Left cardiac atrium (tissue), 4 donors: ENCODE measurements at regions not wholly inside any gene's neighbourhood (a gene's known extent, or its start where the extent isn't known, plus 50 kb on each side); places are given as distances from the start of the nearest gene placed in this dataset.

Experiments
- ATAC-seq, 2 donors: fragments of 200-7000 bp; cut with Tn5 transposase; one replicate each; pipeline ENCODE4 v1.9.1; 2020; ENCODE audit warnings: mild to moderate bottlenecking in 2 of 2, moderate library complexity in 2 of 2
- DNase-seq: peaks from one replicate; pipeline ENCODE4 v3.0.0-alpha.2; 2020
- intact Hi-C, 2 donors: fragments of 100-400 bp; cut with DNase I; formaldehyde crosslinking; loops; one replicate each; pipeline versions ENCODE4 v1.14.1 to v1.15.1; 2022 to 2023
- donor health status: DM: no; HTN: yes; CAD: no.
- donor health status: DM: no; HTN: yes; CAD: no; lungs with severe emphysema.
- donor health status: DM: yes; HTN: yes; CAD: no.
- donor health status: Dilated cardiomyopathy.

GRCh38 chr3:152516216-152516615 lies 247.5 kb downstream of the MBNL1 start:
- DNase-seq (no peak), ATAC-seq (no peak)
- intact Hi-C loops, result no loop called here

GRCh38 chr3:152517502-152517901 lies 248.8 kb downstream of the MBNL1 start:
- intact Hi-C loops, result no loop called here
- DNase-seq (no peak), ATAC-seq (peak in 1 of 2 donors; percentile 39)

GRCh38 chr3:152518346-152518745 lies 249.6 kb downstream of the MBNL1 start:
- ATAC-seq (no peak), DNase-seq (no peak)
- intact Hi-C loops, result no loop called here

GRCh38 chr3:152519376-152519775 lies 250.6 kb downstream of the MBNL1 start:
- no peak for DNase-seq
- intact Hi-C loops, result no loop called here
- ATAC-seq, result no peak

GRCh38 chr3:152522036-152522435 lies 253.3 kb downstream of the MBNL1 start:
- intact Hi-C loops, result loop anchor here in 1 of 2 donors (10.0 kb wide), 1 partner anchor 447 kb away; no protein-coding TSS in a partner anchor

GRCh38 chr3:152524198-152525140 lies 255.7 kb downstream of the MBNL1 start:
- no peak for DNase-seq
- ATAC-seq, result no peak
- intact Hi-C loops, result loop anchor here in 1 of 2 donors (10.0 kb wide), 1 partner anchor 450 kb away; no protein-coding TSS in a partner anchor

More at GRCh38 chr3:152522036-152522435, 253.3 kb downstream of the MBNL1 start:
- ATAC-seq, result no peak
- no peak for DNase-seq

- intact Hi-C loops, result no loop called here
- ATAC-seq, result no peak
- DNase-seq, result no peak
These were observed 263.0 kb downstream of the MBNL1 start for GRCh38 chr3:152531717-152532116.

GRCh38 chr3:152538518-152538917 lies 269.8 kb downstream of the MBNL1 start:
- DNase-seq, result no peak
- intact Hi-C loops, result no loop called here
- ATAC-seq, result no peak

GRCh38 chr3:152539191-152539764 lies 270.5 kb downstream of the MBNL1 start:
- ATAC-seq, result no peak
- intact Hi-C loops, result no loop called here
- no peak for DNase-seq

- intact Hi-C loops, result no loop called here
- no peak for DNase-seq
- no peak for ATAC-seq
These were observed 271.4 kb downstream of the MBNL1 start for GRCh38 chr3:152540120-152540519.

GRCh38 chr3:152547153-152547552 lies 278.4 kb downstream of the MBNL1 start:
- intact Hi-C loops, result no loop called here
- ATAC-seq, result no peak
- no peak for DNase-seq

GRCh38 chr3:152549263-152549662 lies 280.5 kb downstream of the MBNL1 start:
- intact Hi-C loops, result no loop called here
- DNase-seq, result no peak
- no peak for ATAC-seq

- no peak for DNase-seq
- intact Hi-C loops, result no loop called here
- ATAC-seq, result no peak
These were observed 281.6 kb downstream of the MBNL1 start for GRCh38 chr3:152550284-152550683.

GRCh38 chr3:152554980-152555379 lies 280.0 kb upstream of the P2RY1 start:
- peak; percentile 20 to 51 for ATAC-seq
- intact Hi-C loops, result no loop called here
- no peak for DNase-seq

GRCh38 chr3:152555666-152556291 lies 279.2 kb upstream of the P2RY1 start:
- intact Hi-C loops, result no loop called here
- ATAC-seq, result no peak
- no peak for DNase-seq

GRCh38 chr3:152556731-152557254 lies 278.1 kb upstream of the P2RY1 start:
- ATAC-seq (peak; percentile 87 to 96), DNase-seq (peak; percentile 39)
- intact Hi-C loops, result no loop called here

GRCh38 chr3:152557302-152557999 lies 277.5 kb upstream of the P2RY1 start:
- intact Hi-C loops, result no loop called here
- peak in 1 of 2 donors; percentile 48 for ATAC-seq
- DNase-seq, result no peak

GRCh38 chr3:152558386-152558785 lies 276.5 kb upstream of the P2RY1 start:
- intact Hi-C loops, result no loop called here
- DNase-seq, result no peak

GRCh38 chr3:152559246-152559645 lies 275.7 kb upstream of the P2RY1 start:
- ATAC-seq (no peak), DNase-seq (no peak)

More at GRCh38 chr3:152558386-152558785, 276.5 kb upstream of the P2RY1 start:
- ATAC-seq, result no peak

More at GRCh38 chr3:152559246-152559645, 275.7 kb upstream of the P2RY1 start:
- intact Hi-C loops, result no loop called here
